K562 (cell line): ENCODE measurements at regions not wholly inside any gene's neighbourhood (a gene's known extent, or its start where the extent isn't known, plus 50 kb on each side); places are given as distances from the start of the nearest gene placed in this dataset.

Source experiments
- ATAC-seq: fragments of 200-7000 bp; cut with Tn5 transposase; 3 replicates; pipeline ENCODE4 v1.9.1; 2020; ENCODE audit warnings: moderate library complexity
- BruUV-seq: library from RNA; stranded (reverse); fragments of 400-500 nt; replicated peaks from 2 replicates; lab custom pipeline; 2021; lab: Mats Ljungman, UMichigan
- CTCF ChIA-PET: fragments of 300-600 bp; formaldehyde crosslinking; extraction: SDS; loops from one replicate; lab custom pipeline; 2021; ENCODE audit warnings: low intra/inter-chr PET ratio; lab: Yijun Ruan, JAX
- POLR2A ChIA-PET: fragments of 300-600, 350-650 bp; sonication (Branson Sonifier 250); formaldehyde crosslinking; extraction: SDS; loops from one replicate; lab custom pipeline; 2021; ENCODE audit warnings: antibody characterized with exemption, inconsistent platforms; lab: Yijun Ruan, JAX
- DNase-seq, 4 experiments: peaks; one replicate each; pipeline versions ENCODE4 v3.0.0 to v3.0.0-alpha.2; 2011 to 2018; ENCODE audit warnings: low spot score in 3 of 4, mixed read lengths in 3 of 4; ENCODE audit errors: extremely low read depth in 1 of 4
- FAIRE-seq: peaks from 2 replicates; lab custom pipeline; 2011; peaks lifted over from hg19 to GRCh38; lab: Jason Lieb, UNC
- H2AFZ ChIP-seq: 2 replicates; pipeline ENCODE4 v1.6.0; 2011; ENCODE audit warnings: low read depth, low read length, control low read depth, inconsistent platforms
- H3K27ac ChIP-seq: fragments of 200-600 bp; 3 replicates; pipeline ENCODE4 v1.8.0; 2011; ENCODE audit warnings: low read depth, mild to moderate bottlenecking, control low read depth, inconsistent platforms, low read length, moderate library complexity, mixed read lengths; ENCODE audit errors: extremely low read depth
- H3K27me3 ChIP-seq, 2 experiments: fragments of 300-600 bp in 1 of 2; 2 replicates in 1 of 2; 3 replicates in 1 of 2; pipeline versions ENCODE4 v1.6.0 to v1.8.0; 2011; ENCODE audit warnings: inconsistent platforms in 2 of 2, low read length in 2 of 2, mild to moderate bottlenecking in 1 of 2, mixed read lengths in 1 of 2, moderate library complexity in 1 of 2; ENCODE audit not compliant: control insufficient read depth in 2 of 2, insufficient read depth in 2 of 2
- H3K36me3 ChIP-seq: fragments of 300-600 bp; 3 replicates; pipeline ENCODE4 v1.8.0; 2011; ENCODE audit warnings: mild to moderate bottlenecking, low read length, inconsistent platforms; ENCODE audit not compliant: control insufficient read depth, insufficient read depth
- H3K4me1 ChIP-seq, 2 experiments: fragments of 200-600 bp in 1 of 2; replicated peaks in 1 of 2; 2 replicates in 1 of 2; 3 replicates in 1 of 2; pipeline versions ENCODE4 v1.5.1 to v1.8.0; 2011; ENCODE audit warnings: inconsistent platforms in 2 of 2, low read length in 2 of 2, mild to moderate bottlenecking in 1 of 2, mixed read lengths in 1 of 2, moderate library complexity in 1 of 2; ENCODE audit not compliant: control insufficient read depth in 2 of 2, insufficient read depth in 2 of 2
- H3K4me2 ChIP-seq: 2 replicates; pipeline ENCODE4 v1.6.1; 2011; ENCODE audit warnings: low read length, control low read depth, inconsistent platforms, mixed read lengths; ENCODE audit not compliant: insufficient read depth
- H3K4me3 ChIP-seq: fragments of 200-600 bp; sonication (generic), shearing (Covaris generic); 2 replicates; pipeline ENCODE4 v1.5.1; 2016; ENCODE audit warnings: control low read depth, inconsistent platforms
- H3K79me2 ChIP-seq: fragments of 200-600 bp; 3 replicates; pipeline ENCODE4 v1.8.0; 2011; ENCODE audit warnings: low read length, inconsistent platforms; ENCODE audit not compliant: control insufficient read depth, insufficient read depth
- H3K9ac ChIP-seq, 2 experiments: 2 replicates each; pipeline versions ENCODE4 v1.6.0 to v1.6.1; 2011; ENCODE audit warnings: low read depth in 2 of 2, low read length in 2 of 2, control low read depth in 1 of 2, inconsistent platforms in 1 of 2, mild to moderate bottlenecking in 1 of 2, mixed read lengths in 1 of 2; ENCODE audit not compliant: insufficient read depth in 1 of 2
- H3K9me1 ChIP-seq: one replicate; pipeline ENCODE4 v1.6.0; 2011; ENCODE audit warnings: inconsistent platforms, mild to moderate bottlenecking, low read length, moderate library complexity; ENCODE audit not compliant: control insufficient read depth, insufficient read depth
- H3K9me3 ChIP-seq: replicated peaks from 2 replicates; pipeline ENCODE4 v1.5.1; 2011; ENCODE audit warnings: low read depth, low read length, inconsistent platforms; ENCODE audit not compliant: control insufficient read depth, insufficient read depth
- H4K20me1 ChIP-seq: replicated peaks from 2 replicates; pipeline ENCODE4 v1.6.1; 2011; ENCODE audit warnings: low read length, inconsistent platforms, mixed read lengths; ENCODE audit not compliant: control insufficient read depth, insufficient read depth
- ELK1 ChIP-seq: sonication (generic); formaldehyde crosslinking; IDR thresholded peaks from 2 replicates; pipeline ENCODE4 v1.8.1; 2022; ENCODE audit warnings: missing genetic modification reagents
- ZBTB8A ChIP-seq: fragments of 450-650 bp; IDR thresholded peaks from 2 replicates; pipeline ENCODE4 v1.6.1; 2018; ENCODE audit warnings: mild to moderate bottlenecking, moderate library complexity; ENCODE audit not compliant: partially characterized antibody
- WGBS: fragments of 100-300 bp; shearing (Covaris generic); methylation state at CpG from one replicate; pipeline ENCODE4 v1.1.6; 2016; ENCODE audit warnings: low coverage, mixed read lengths; ENCODE audit not compliant: insufficient coverage; ENCODE audit errors: missing lambda C conversion rate; 5-methylcytosine and 5-hydroxymethylcytosine counted together
- in situ Hi-C: fragments of 300-500 bp; cut with MboI; formaldehyde crosslinking; loops from 4 replicates; pipeline ENCODE4 v1.15.0; 2018; ENCODE audit warnings: inconsistent platforms, mixed read lengths
- intact Hi-C: fragments of 100-400 bp; cut with micrococcal nuclease; formaldehyde crosslinking; loops from 2 replicates; pipeline ENCODE4 v1.14.2; 2022
- TF ChIP-seq, protein P1 (sequence below): fragments of 450-650 bp; IDR thresholded peaks from 2 replicates; pipeline ENCODE4 v1.6.1; 2016; ENCODE audit warnings: antibody characterized with exemption

GRCh38 chr1:36663772-36664430 lies 181.2 kb upstream of the CSF3R start:
- no peak for ATAC-seq
- Histone ChIP-seq H3K4me3 (no peak overlapping the region), H3K27ac (no peak overlapping the region), H3K4me1 (no peaks in the 10 kb centered on the region), H3K36me3 (no peaks in the 10 kb centered on the region), H3K27me3 (peaks cover 7 to 24% of the 10 kb centered on the region in 2 experiments; a peak in 3 of 5 replicates), H3K79me2 (no peaks in the 10 kb centered on the region), H3K9ac (no peak overlapping the region), H3K4me2 (no peak overlapping the region), H4K20me1 (peaks cover under 1% of the 10 kb centered on the region; the same call in 1 of the 2 replicates), H2AFZ (no peak overlapping the region), H3K9me1 (no peaks in the 10 kb centered on the region), H3K9me3 (no peaks in the 10 kb centered on the region)
- POLR2A ChIA-PET = interaction anchor here (0.7 kb wide), 1 partner anchor 20 kb away, joined by 3 read pairs; no protein-coding TSS in a partner anchor
- FAIRE-seq = no peak
- in situ Hi-C loops (no loop called here), intact Hi-C loops (no loop called here)
- CTCF ChIA-PET = no interaction called here
- TF ChIP-seq, protein P1, sequence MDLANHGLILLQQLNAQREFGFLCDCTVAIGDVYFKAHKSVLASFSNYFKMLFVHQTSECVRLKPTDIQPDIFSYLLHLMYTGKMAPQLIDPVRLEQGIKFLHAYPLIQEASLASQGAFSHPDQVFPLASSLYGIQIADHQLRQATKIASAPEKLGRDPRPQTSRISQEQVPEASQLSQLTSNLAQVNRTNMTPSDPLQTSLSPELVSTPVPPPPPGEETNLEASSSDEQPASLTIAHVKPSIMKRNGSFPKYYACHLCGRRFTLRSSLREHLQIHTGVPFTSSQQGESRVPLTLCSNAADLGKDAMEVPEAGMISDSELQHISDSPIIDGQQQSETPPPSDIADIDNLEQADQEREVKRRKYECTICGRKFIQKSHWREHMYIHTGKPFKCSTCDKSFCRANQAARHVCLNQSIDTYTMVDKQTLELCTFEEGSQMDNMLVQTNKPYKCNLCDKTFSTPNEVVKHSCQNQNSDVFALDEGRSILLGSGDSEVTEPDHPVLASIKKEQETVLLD = no peak
- no TSS peak for BruUV-seq
- 6% methylated on average over 6 of the region's 6 CpGs for WGBS
- no peak for DNase-seq

GRCh38 chr1:36658838-36659237 lies 176.1 kb upstream of the CSF3R start:
- no peaks in the 10 kb centered on the region for H3K9me1 ChIP-seq
- H4K20me1 ChIP-seq = peaks cover 10% of the 10 kb centered on the region; the same call in 1 of the 2 replicates
- intact Hi-C loops (no loop called here), in situ Hi-C loops (no loop called here)
- no peaks in the 10 kb centered on the region for H3K4me1 ChIP-seq
- H3K79me2 ChIP-seq = no peaks in the 10 kb centered on the region
- DNase-seq (no peak), FAIRE-seq (no peak), ATAC-seq (no peak)
- H3K27ac ChIP-seq = no peak overlapping the region
- H3K36me3 ChIP-seq = no peaks in the 10 kb centered on the region
- H3K27me3 ChIP-seq = peaks cover 0 to 17% of the 10 kb centered on the region in 2 experiments; a peak in 2 of 5 replicates
- TF ChIP-seq ELK1 = no peak
- no peak for TF ChIP-seq ZBTB8A
- no peaks in the 10 kb centered on the region for H3K9me3 ChIP-seq
- H3K4me3 ChIP-seq = no peak overlapping the region
- ChIA-PET CTCF (no interaction called here), POLR2A (interaction anchor here (1.2 kb wide), 1 partner anchor 9 kb away, joined by 5 read pairs; no protein-coding TSS in a partner anchor)
- no peak overlapping the region for H3K4me2 ChIP-seq
- WGBS = 3% methylated on average over 3 of the region's 3 CpGs
- no peak overlapping the region for H2AFZ ChIP-seq
- no TSS peak for BruUV-seq
- H3K9ac ChIP-seq = no peak overlapping the region
